HS-27A (cell line): ENCODE measurements at regions not wholly inside any gene's neighbourhood (a gene's known extent, or its start where the extent isn't known, plus 50 kb on each side); places are given as distances from the start of the nearest gene placed in this dataset.
"Not testable (repeated sequence)": the region's sequence is repeated elsewhere in the genome, so short reads cannot be mapped to it uniquely, and the experiment has no call there.

Experiments used
- DNase-seq: peaks from one replicate; pipeline ENCODE4 v3.0.0-alpha.2; 2012; ENCODE audit warnings: low read depth, missing footprints

DNA sequence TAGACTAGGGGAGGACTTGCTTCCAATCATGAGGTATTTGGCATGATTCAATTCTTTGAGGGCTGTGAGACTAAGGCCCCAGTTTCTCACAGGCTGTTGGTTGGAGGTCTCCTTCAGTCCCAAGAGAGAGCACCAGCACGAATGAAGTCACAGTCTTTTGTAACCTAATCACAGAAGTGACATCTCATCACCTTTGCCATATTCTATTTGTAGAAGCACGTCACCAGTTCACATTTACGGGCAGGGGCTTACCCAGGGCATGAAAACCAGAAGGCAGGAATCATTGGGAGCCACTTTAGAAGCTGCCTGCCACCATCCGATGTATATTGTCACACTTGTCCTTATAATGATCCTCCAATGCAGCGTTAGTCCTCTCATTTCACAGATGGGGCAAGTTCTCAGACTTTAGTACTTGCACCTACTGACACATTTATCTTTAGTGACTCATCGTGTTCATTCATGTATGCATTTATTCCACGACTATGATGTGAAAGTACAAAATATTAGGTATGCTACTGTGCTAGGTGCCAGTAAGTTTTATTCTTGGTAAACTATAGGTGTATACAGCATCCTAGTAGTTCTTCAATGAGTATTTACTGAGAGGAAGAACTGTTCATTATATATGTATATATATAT, 163.8 kb upstream of the PGRMC2 start:
- DNase-seq: no peak

DNA sequence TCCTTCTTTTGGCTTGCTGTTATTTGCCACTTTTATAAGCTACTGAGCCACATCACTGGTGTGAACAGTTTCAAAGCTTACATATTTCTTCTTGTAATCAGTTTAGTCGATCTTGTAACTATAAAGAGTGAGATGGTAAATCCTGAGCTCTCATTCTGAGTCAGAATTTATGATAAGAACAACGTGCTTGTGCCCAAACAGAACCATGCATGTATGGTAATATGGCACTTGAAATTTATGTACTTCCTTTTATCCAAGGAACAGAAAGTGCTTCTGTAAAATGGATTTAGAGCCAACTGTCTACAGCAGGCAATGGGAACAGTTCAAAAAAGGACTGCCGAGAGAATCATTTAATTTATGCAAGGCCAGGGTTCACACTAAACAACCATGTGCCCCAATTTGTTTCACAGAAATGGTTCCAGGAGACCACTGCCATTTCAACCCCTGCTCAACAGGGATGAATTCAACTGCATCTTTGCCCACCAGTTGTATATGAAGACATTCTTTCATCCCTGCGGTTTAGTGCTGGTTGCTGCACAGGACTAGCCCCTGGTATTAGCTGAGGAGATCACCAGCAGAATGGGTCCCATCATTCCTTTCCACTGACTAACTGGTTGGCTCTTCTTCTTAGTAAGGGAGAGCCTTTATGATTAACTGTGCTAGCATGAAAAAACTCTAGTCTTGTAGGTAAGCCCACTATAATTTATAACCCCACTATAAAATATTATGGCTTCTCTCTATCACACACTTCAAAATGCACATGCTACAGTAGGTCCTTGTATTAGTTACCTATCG, 162.9 kb upstream of the PGRMC2 start:
- no peak for DNase-seq

GRCh38 chr4:128449251-128449650, 161.6 kb upstream of the PGRMC2 start:
- DNase-seq: no peak

DNA sequence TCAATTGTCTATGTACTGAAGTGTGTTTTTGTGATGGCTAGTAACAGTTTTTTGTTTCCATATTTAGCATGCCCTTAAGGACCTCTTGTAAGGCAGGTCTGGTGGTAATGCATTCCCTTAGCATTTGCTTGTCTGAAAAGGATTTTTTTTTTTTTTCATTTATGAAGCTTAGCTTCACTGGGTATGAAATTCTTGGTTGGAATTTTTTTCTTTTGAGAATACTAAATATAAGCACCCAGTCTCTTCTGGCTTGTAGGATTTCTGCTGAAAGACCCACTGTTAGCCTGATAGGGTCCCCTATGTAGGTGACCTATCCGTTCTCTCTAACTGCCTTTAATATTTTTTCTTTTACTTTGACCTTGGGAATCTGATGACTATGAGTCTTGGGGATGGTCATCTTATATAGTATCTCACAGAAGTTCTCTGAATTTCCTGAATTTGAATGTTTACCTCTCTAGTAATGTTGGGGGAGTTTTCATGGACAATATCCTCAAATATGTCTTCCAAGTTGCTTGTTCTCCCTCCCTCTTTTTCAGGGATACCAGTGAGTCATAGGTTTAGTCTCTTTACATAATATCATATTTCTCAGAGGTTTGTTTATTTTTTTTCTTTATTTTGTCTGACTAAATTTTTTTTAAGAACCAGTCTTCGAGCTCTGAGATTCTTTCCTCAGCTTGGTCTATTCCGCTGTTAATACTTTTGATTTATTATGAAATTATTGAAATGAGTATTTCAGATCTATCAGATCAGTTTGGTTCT, 157.1 kb upstream of the PGRMC2 start:
- DNase-seq: no peak

DNA sequence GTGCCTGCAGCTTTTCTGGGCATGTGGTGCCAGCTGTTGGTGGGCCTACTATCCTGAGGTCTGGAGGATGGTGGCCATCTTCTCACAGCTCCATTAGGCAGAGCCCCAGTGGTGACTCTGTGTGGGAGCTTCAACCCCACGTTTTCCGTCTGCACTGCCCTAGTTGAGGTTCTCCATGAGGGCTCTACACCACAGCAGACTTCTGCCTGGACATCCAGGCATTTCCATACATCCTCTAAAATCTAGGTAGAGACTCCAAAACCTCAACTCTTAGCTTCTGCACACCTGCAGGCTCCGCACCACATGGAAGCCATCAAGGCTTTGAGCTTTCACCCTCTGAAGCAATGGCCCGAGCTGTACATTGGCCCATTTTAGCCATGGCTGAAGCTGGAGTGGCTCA, 153.3 kb upstream of the PGRMC2 start:
- no peak for DNase-seq

DNA sequence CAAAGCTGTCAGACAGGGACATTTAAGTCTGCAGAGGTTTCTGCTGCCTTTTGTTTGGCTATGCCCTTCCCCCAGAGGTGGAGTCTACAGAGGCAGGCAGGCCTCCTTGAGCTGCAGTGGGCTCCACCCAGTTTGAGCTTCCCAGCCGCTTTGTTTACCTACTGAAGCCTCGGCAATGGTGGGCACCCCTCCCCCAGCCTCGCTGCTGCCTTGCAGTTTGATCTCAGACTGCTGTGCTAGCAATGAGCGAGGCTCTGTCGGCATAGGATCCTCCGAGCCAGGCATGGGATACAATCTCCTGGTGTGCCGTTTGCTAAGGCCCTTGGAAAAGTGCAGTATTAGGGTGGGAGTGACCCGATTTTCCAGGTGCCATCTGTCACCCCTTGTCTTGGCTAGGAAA, 149.4 kb upstream of the PGRMC2 start:
- not testable (repeated sequence) for DNase-seq

- not testable (repeated sequence) for DNase-seq
Observed at GRCh38 chr4:128429023-128429613, 141.5 kb upstream of the PGRMC2 start.

DNA sequence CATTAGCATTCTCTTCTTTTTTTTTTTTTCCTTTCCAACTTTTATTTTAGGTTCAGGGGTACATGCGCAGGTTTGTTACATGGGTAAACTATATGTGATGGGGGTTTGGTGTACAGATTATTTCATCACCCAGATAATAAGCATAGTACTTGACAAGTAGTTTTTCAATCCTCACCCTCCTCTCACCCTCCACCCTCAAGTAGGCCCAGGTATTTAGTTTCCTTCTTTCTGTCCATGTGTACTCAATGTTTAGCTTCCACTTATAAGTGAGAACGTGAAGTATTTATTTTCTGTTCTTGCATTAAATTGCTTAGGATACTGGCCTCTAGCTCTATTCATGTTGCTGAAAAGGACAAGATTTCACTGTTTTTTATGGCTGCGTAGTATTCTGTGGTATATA, 140.8 kb upstream of the PGRMC2 start:
- DNase-seq: no peak

DNA sequence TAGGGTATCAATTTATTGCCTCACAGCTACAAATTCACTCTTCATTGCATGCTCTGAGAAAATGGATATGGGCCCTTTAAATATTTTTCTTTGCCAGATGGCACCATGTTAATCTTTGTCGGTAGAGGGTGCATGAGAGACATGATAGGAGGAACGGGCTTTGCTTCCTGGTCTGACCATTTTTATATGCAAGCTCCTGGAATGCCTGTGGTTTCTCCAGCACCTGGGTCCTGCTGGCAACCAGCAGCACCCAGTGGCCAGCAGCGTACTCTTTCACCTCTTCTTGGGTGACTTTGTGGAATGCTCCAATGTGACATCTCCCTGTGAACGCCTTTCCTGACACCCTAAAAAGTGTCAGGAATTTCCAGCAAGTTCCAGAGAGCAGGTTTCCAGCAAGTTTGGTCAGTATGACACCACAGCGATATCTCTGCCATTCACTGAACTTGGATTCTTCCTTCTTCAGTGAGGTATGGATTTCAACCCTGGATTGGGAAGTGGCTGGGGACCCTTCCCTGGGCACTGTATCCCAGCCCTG, 140.3 kb upstream of the PGRMC2 start:
- peak; percentile 61 for DNase-seq

DNA sequence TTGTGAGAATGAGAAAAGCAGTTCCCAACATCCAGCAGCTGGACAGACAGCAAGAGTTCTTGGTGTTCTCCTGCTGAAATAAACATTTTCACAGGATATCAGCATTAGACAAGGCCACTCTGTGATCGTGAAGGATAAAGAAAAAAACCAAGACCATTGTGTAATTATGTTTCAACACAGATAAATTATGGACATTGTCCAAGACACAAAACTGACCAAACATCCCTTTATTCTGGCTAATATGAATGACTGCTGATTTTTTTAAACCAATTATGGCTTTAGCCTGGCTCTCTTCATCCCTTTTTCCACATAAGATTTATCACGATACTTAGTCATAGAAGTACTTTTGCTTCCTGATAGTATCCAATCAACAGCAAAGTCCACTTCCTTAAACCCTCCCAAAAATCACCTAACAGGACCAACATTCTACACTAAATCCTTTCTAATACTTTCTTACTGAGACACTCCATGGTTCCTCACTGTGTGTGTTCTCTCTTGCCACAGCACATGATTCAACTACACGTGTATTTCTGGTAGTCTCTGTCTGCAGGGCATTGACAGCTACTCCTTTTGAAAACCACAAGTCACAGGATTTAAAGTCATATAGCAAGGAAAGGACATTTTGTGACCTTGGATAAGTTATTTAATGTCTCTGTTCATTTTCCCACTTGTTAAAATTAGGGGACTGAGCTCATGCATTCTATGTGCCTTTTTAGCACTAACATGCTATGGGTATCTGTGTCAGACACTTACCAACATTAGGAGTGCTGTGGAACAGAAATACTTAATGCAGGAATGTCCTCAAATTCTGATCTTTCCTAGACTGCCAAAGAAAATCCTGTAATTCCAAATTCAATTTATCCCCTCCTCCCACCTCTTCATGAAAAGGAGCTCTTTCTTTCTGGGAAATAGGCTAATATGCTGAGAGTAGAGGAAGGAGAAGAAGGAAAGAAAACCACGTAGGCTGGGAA, 137.2 kb upstream of the PGRMC2 start:
- no peak for DNase-seq

GRCh38 chr4:128422296-128422695, 134.7 kb upstream of the PGRMC2 start:
- not testable (repeated sequence) for DNase-seq

GRCh38 chr4:128416921-128417320, 129.3 kb upstream of the PGRMC2 start:
- DNase-seq: no peak

GRCh38 chr4:128410037-128410436, 122.4 kb upstream of the PGRMC2 start:
- no peak for DNase-seq

GRCh38 chr4:128403586-128403985, 116.0 kb upstream of the PGRMC2 start:
- no peak for DNase-seq

- no peak for DNase-seq
Observed at GRCh38 chr4:128394778-128395177, 107.2 kb upstream of the PGRMC2 start.

DNA sequence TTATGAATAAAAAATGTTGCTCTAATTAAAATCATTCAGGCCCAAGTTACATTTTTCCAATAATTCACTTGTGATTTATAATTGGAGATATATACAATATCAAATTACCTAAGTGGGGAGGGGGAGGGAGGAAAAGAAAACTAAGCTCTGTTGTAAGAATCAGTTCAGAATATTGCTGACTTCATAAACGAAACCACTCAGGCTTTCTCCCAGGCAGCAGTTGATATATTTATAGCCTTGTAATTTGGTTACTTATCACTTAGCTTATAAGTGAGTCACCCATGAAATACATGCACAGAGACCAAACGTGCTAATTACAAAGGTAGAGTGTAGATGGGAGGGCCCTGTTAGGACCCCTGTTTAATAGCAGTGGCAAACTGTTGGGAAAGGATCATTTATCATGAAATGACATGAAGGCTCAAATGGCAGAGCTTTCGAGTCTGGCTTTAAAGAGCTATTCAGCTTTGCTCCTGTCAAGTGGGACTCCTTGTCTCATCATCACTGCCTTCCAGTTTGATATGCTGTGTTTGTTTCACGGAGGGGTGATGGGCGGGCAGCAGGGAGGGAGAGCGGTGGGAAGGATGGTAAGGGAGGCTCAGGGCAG, 105.6 kb upstream of the PGRMC2 start:
- no peak for DNase-seq

GRCh38 chr4:128390475-128390996, 102.9 kb upstream of the PGRMC2 start:
- no peak for DNase-seq

DNA sequence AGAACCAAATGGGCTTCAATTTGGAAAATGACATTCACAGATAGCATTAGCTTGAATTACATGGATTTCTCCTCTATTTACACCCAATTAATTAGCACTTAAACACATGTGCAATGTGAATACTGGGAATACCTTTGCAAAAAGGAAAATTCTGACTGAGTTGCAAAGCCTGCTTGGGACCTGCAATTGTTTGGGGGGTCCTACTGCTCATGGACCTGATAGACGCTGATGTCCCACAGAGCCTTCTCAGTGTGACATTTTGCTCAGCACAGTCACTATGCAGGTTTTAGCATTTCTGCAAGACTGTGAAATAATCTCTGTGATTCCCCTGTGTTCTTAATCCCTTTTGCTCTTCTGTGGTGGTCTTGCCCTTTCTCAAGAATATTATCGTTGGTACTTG, 101.2 kb upstream of the PGRMC2 start:
- DNase-seq: no peak

- no peak for DNase-seq
Observed at GRCh38 chr4:128388352-128388630, 100.7 kb upstream of the PGRMC2 start.

- no peak for DNase-seq
Observed at GRCh38 chr4:128387600-128388351, 100.2 kb upstream of the PGRMC2 start.
